ENCODE measurements at regions not wholly inside any gene's neighbourhood (a gene's known extent, or its start where the extent isn't known, plus 50 kb on each side); places are given as distances from the start of the nearest gene placed in this dataset.

DNA sequence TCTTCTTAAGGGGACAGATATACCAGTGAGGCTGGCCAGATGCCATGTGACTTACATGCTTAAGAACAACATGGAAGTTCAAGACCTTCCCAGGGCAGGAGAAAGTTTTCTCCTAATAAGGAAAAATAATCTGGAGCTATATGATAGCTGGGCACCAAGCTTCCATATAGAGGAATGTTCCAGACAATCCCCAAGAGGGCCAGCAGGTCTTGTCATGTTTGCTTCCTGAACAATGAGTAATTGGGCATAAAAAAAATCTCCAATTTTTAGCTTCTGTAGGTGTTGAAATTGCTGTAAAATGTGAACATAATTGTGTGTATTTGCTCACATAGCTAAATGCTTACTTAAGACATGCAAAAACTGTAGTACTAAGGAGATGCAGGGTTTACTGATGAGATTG is 809.5 kb upstream of the PIK3C3 start:
- TF ChIP-seq, protein P1, sequence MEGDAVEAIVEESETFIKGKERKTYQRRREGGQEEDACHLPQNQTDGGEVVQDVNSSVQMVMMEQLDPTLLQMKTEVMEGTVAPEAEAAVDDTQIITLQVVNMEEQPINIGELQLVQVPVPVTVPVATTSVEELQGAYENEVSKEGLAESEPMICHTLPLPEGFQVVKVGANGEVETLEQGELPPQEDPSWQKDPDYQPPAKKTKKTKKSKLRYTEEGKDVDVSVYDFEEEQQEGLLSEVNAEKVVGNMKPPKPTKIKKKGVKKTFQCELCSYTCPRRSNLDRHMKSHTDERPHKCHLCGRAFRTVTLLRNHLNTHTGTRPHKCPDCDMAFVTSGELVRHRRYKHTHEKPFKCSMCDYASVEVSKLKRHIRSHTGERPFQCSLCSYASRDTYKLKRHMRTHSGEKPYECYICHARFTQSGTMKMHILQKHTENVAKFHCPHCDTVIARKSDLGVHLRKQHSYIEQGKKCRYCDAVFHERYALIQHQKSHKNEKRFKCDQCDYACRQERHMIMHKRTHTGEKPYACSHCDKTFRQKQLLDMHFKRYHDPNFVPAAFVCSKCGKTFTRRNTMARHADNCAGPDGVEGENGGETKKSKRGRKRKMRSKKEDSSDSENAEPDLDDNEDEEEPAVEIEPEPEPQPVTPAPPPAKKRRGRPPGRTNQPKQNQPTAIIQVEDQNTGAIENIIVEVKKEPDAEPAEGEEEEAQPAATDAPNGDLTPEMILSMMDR (IDR thresholded peaks at IDR 0.05 in 8 of 11, conservative IDR thresholded peaks at IDR 0.05 in 3 of 11) = no peak
- no peak for TF ChIP-seq POLR2A (IDR thresholded peaks at IDR 0.05)
